A673 (cell line): ENCODE measurements at regions not wholly inside any gene's neighbourhood (a gene's known extent, or its start where the extent isn't known, plus 50 kb on each side); places are given as distances from the start of the nearest gene placed in this dataset.

Experiments used
- EZH2 ChIP-seq: fragments of 200-600 bp; sonication (generic); IDR thresholded peaks from 2 replicates; pipeline ENCODE4 v1.6.1; 2017; ENCODE audit warnings: borderline replicate concordance, low read depth, mild to moderate bottlenecking, mixed read lengths, antibody characterized with exemption, low read length; ENCODE audit not compliant: poor library complexity, severe bottlenecking
- TF ChIP-seq, protein P1 (sequence below): fragments of 300-800, 200-600 bp; sonication (generic); conservative IDR thresholded peaks from 2 replicates; pipeline ENCODE4 v1.5.1; 2017; ENCODE audit warnings: low read depth, mild to moderate bottlenecking, antibody characterized with exemption, low read length, moderate library complexity, mixed read lengths

- TF ChIP-seq, protein P1, sequence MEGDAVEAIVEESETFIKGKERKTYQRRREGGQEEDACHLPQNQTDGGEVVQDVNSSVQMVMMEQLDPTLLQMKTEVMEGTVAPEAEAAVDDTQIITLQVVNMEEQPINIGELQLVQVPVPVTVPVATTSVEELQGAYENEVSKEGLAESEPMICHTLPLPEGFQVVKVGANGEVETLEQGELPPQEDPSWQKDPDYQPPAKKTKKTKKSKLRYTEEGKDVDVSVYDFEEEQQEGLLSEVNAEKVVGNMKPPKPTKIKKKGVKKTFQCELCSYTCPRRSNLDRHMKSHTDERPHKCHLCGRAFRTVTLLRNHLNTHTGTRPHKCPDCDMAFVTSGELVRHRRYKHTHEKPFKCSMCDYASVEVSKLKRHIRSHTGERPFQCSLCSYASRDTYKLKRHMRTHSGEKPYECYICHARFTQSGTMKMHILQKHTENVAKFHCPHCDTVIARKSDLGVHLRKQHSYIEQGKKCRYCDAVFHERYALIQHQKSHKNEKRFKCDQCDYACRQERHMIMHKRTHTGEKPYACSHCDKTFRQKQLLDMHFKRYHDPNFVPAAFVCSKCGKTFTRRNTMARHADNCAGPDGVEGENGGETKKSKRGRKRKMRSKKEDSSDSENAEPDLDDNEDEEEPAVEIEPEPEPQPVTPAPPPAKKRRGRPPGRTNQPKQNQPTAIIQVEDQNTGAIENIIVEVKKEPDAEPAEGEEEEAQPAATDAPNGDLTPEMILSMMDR, result no peak
- TF ChIP-seq EZH2, result no peak
These were observed 186.5 kb upstream of the ONECUT1 start for GRCh38 chr15:52976516-52977075.
